GM12873 (cell line): ENCODE measurements at regions not wholly inside any gene's neighbourhood (a gene's known extent, or its start where the extent isn't known, plus 50 kb on each side); places are given as distances from the start of the nearest gene placed in this dataset.

Experiments used
- TF ChIP-seq, protein P1 (sequence below): IDR thresholded peaks from 2 replicates; pipeline ENCODE4 v1.5.1; 2012; ENCODE audit warnings: low read depth, mild to moderate bottlenecking, moderate library complexity, low read length, control low read depth; ENCODE audit not compliant: insufficient read depth; ENCODE audit errors: missing control alignments

DNA sequence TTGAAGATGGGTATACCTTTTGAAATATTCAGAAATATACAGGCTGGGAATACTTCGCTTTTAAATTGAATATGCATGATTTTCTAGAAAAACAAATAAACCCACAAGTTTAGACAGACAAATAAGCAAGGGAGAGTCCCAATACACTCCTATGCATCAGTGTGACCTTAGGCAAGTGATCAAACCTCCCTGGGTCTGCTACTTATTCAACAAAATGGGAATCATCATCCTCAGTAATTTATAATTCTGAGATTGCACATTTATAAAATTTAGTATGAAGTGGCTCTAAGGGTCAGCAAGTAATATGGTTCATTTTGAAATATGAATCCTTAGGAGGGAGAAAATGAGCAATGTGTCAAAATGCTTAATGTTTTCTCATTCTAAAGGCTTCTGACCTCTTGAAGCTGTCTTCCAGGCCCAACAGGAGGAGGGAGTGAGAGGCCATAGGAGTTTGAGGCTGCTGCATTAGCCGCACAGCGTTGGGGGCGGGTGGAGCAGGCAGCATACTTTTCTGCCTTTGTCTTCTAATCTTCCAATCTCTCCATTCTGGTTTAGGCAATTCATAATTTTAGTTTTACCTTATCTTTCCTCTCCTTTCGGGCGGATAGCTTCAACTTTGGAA is 155.1 kb downstream of the TRIB2 start:
- TF ChIP-seq, protein P1, sequence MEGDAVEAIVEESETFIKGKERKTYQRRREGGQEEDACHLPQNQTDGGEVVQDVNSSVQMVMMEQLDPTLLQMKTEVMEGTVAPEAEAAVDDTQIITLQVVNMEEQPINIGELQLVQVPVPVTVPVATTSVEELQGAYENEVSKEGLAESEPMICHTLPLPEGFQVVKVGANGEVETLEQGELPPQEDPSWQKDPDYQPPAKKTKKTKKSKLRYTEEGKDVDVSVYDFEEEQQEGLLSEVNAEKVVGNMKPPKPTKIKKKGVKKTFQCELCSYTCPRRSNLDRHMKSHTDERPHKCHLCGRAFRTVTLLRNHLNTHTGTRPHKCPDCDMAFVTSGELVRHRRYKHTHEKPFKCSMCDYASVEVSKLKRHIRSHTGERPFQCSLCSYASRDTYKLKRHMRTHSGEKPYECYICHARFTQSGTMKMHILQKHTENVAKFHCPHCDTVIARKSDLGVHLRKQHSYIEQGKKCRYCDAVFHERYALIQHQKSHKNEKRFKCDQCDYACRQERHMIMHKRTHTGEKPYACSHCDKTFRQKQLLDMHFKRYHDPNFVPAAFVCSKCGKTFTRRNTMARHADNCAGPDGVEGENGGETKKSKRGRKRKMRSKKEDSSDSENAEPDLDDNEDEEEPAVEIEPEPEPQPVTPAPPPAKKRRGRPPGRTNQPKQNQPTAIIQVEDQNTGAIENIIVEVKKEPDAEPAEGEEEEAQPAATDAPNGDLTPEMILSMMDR, result no peak

DNA sequence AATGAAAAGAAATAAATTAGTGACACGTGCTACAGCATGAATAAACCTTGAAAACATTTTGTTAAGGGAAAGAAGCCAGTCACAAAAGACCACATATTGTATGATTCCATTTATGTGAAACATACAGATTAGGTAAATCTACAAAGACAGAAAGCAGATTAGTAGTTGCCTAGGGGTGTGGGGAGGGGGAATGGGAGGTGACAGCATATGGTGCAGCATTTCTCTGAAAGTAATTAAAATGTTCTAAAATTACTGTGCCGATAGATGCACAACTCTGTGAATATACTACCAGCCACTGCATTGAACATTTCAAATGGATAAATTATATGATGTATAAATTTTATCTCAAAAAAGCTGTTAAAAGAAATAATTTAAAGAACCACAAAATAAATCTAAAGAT is 161.0 kb downstream of the TRIB2 start:
- TF ChIP-seq, protein P1, result no peak

DNA sequence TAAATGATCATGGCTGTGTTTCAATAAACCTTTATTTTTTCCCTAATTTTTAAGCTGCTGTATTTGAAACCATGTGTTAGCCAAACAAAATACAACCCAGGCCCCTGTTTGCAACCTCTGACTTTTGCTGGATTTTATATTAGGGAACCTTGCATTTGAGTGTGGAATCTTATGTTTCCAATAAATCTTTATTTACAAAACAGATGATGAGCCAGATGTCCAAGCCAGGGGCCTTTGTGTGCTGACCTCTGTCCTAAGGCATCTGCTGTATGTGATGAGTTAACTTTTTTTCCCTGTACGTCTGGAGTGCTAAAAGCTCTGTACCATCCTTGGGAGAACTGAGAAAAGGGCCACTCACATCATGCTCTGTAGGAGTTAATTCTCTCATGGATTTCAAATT is 162.9 kb downstream of the TRIB2 start:
- TF ChIP-seq, protein P1, result no peak

DNA sequence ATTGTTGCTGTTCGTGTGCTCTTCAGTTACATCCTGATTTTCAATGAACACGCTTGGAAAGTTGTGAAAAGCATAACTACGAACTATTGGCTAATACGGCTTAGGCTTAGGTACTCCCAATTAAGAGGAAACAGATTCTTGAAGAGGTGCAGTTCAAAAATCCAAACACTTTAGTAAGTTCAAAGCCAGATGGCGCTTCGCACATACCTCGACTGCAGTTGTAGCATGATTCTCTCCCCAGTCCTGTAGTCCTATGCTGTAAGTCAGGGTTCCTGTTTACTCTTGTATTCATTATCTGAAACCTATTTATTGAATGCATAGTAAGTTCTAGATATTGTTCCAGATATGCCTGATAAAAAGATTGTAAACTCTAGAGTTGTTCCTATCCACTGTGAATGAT is 165.2 kb downstream of the TRIB2 start:
- TF ChIP-seq, protein P1, result no peak

DNA sequence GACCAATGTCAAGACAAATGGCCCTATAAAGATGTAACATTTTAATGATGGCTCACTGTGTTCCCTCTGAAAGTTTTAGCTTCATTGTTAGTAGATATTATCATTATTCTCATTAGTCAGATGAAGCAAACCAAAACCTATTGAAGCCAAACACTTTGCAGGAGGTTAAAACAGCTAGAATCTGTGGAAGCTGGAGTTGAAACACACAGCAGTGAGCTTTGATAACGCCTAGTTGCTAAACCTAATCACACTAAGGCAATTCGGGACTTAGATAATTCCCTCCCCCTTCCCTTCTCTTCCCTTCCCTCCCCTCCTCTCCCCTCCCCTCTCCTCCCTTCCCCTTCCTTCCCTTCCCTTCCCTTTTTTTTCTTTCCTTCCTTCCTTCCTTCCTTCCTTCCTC is 165.7 kb downstream of the TRIB2 start:
- TF ChIP-seq, protein P1, result no peak

DNA sequence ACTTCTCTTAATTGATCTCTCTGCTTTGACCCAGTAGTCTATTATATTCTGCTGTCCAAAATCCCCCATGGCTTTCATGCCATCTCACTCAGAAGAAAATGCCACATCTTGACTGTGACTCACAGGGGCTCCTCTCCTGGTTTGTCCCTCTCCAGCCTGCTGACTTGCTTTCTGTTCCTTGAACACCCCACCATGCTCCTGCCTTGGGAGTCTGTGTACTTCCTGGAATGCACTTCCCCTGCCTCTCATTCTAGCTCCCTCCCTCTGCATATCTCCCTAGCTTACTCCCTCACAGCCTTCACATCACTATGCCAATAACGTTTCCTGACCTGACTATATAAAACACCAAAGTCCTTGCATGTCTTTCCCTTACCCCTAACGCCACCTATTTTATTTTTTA is 167.2 kb downstream of the TRIB2 start:
- TF ChIP-seq, protein P1, result no peak

DNA sequence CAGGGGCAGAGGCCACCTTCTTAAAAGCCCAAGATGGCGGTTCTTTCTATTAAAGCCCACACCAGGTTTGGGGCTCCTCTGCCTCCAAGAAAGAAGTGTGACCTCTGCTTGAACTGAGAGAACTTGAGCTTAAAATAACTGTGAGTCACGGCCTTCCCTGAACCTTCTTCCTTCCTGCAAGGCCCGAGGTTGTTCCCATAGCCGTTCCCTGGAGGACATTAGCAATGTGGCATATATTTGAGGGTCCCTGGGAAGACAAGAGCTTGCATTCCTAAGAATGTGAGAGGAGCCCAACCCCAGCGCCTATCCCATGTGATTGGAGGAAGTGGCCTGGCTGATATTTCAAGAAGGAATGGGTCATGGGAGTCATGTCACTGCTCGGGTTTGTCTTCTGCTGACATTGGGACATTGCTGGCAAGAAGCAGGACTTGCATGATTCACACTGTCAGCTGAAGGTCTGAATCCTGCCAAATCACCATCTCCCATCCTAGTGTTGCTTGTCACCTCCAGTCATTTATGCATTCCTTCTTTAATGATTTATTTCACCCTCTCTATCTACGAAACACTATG is 168.1 kb downstream of the TRIB2 start:
- TF ChIP-seq, protein P1, result no peak
